Kidney (tissue), 13 donors: ENCODE measurements at regions not wholly inside any gene's neighbourhood (a gene's known extent, or its start where the extent isn't known, plus 50 kb on each side); places are given as distances from the start of the nearest gene placed in this dataset.

Experiments
- DNase-seq, 5 donors: peaks; one replicate each; pipeline ENCODE4 v3.0.0-alpha.2; 2013 to 2020
- FAIRE-seq: peaks from 2 replicates; lab custom pipeline; 2012; peaks lifted over from hg19 to GRCh38; lab: Jason Lieb, UNC
- H3K27ac ChIP-seq, 2 donors: one replicate each; pipeline ENCODE4 v1.7.0; 2013; ENCODE audit warnings: low read depth in 2 of 2, low read length in 2 of 2, inconsistent platforms in 1 of 2
- H3K27me3 ChIP-seq: one replicate; pipeline ENCODE4 v1.7.1; 2013; ENCODE audit warnings: low read length, inconsistent platforms; ENCODE audit not compliant: control insufficient read depth, insufficient read depth
- H3K36me3 ChIP-seq, 3 donors: one replicate each; pipeline versions ENCODE4 v1.7.0 to v1.7.1; 2013; ENCODE audit warnings: low read length in 3 of 3, control low read depth in 1 of 3, inconsistent platforms in 1 of 3; ENCODE audit not compliant: insufficient read depth in 3 of 3, control insufficient read depth in 2 of 3
- H3K4me1 ChIP-seq, 3 donors: one replicate each; pipeline versions ENCODE4 v1.7.0 to v1.7.1; 2013; ENCODE audit warnings: low read length in 3 of 3, inconsistent platforms in 1 of 3, low read depth in 1 of 3; ENCODE audit not compliant: control insufficient read depth in 2 of 3, insufficient read depth in 2 of 3
- H3K4me3 ChIP-seq, 3 donors: one replicate each; pipeline versions ENCODE4 v1.7.0 to v1.8.1; 2013; ENCODE audit warnings: low read length in 3 of 3, control low read depth in 1 of 3, inconsistent platforms in 1 of 3
- H3K9ac ChIP-seq, 3 donors: one replicate each; pipeline versions ENCODE4 v1.7.0 to v1.7.1; 2013; ENCODE audit warnings: low read length in 3 of 3, control low read depth in 1 of 3, inconsistent platforms in 1 of 3
- H3K9me3 ChIP-seq, 3 donors: one replicate each; pipeline versions ENCODE4 v1.7.0 to v1.7.1; 2013; ENCODE audit warnings: low read length in 3 of 3, control low read depth in 1 of 3, inconsistent platforms in 1 of 3; ENCODE audit not compliant: control insufficient read depth in 2 of 3, insufficient read depth in 1 of 3
- CTCF ChIP-seq: IDR thresholded peaks from 3 replicates; pipeline ENCODE4 v1.5.1; 2012; ENCODE audit warnings: mild to moderate bottlenecking, moderate library complexity, borderline replicate concordance; ENCODE audit not compliant: insufficient read depth; ENCODE audit errors: extremely low read depth
- intact Hi-C: fragments of 100-400 bp; cut with DNase I; formaldehyde crosslinking; loops from one replicate; pipeline ENCODE4 v1.11.1; 2022
- donor health status: control.
- donor health status: control.
- donor health status: control.
- donor health status: control.
- donor health status: control.
- donor health status: DM: yes; HTN: yes; CAD: no.
- donor health status: Normal renal cell carcinoma (clear cell type).

- no peak for FAIRE-seq
- DNase-seq: peak in 2 of 5 donors; percentile 3 to 19
- intact Hi-C loops: no loop called here
- Histone ChIP-seq H3K36me3 (no peaks in the 10 kb centered on the region), H3K9ac (no peak overlapping the region), H3K4me3 (no peak overlapping the region), H3K27me3 (no peaks in the 10 kb centered on the region), H3K4me1 (no peaks in the 10 kb centered on the region), H3K27ac (no peak overlapping the region), H3K9me3 (no peaks in the 10 kb centered on the region)
- no peak for TF ChIP-seq CTCF
Observed at GRCh38 chr9:7910426-7911020, 110.9 kb upstream of the DMAC1 start.

- H3K4me3 ChIP-seq: no peak overlapping the region
- intact Hi-C loops: no loop called here
- no peaks in the 10 kb centered on the region for H3K36me3 ChIP-seq
- no peaks in the 10 kb centered on the region for H3K4me1 ChIP-seq
- no peaks in the 10 kb centered on the region for H3K9me3 ChIP-seq
- no peak for DNase-seq
- H3K27me3 ChIP-seq: no peaks in the 10 kb centered on the region
- no peak for FAIRE-seq
- H3K9ac ChIP-seq: no peak overlapping the region
- no peak overlapping the region for H3K27ac ChIP-seq
- TF ChIP-seq CTCF: no peak
Observed at GRCh38 chr9:7909537-7909936, 110.0 kb upstream of the DMAC1 start.

DNA sequence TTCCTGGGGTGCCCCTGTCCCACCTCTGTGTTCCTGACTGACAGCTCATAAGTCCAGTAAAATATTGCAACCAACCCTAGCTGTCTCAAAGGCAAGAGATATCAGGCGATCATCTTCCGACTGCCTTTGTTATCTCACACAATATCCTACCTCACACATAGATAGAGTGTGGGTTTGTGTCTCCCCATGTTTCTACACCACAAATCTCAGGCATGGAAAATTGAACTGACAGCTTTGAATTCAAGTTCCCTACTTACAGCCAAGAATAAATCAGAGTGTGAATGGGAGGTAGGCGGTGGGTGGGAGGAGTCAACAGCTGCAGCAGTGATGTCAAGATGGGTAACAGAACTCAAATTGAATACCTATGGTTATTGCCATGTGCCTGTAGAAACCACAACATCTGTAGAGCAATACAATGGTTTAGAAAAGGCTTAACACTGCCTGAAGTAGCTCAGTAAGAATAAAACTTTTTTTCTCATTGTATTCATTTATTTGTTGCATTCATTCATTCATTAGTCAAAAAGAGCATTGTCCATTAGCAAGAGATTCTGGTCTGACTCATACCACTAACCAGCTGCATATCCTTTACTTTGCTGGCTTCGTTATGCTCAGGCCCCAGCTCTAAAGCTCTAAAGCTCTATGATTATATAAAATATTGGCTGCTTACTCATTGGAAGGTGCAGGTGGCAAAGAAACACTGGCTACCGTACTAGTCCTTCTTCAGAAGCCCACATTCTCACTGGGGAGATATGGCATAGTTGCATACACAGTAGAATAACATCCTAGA is 108.2 kb upstream of the DMAC1 start:
- Histone ChIP-seq H3K36me3 (no peaks in the 10 kb centered on the region), H3K9me3 (no peaks in the 10 kb centered on the region), H3K27me3 (no peaks in the 10 kb centered on the region), H3K9ac (no peak overlapping the region), H3K4me1 (no peaks in the 10 kb centered on the region), H3K27ac (no peak overlapping the region), H3K4me3 (no peak overlapping the region)
- intact Hi-C loops: no loop called here
- FAIRE-seq: no peak
- TF ChIP-seq CTCF: no peak
- no peak for DNase-seq
